Hematopoietic multipotent progenitor cell treated with erythropoietin and hydrocortisone succinate and interleukin-3 and kit ligand, for 6 days (in vitro differentiated cells): ENCODE measurements at regions not wholly inside any gene's neighbourhood (a gene's known extent, or its start where the extent isn't known, plus 50 kb on each side); places are given as distances from the start of the nearest gene placed in this dataset.
A peak's percentile ranks its signal among the peaks of the same experiment; 100 is the strongest.

ENCODE experiments used
- DNase-seq: peaks from one replicate; pipeline ENCODE4 v3.0.0-alpha.2; 2015

- DNase-seq = no peak
These were observed 397.3 kb upstream of the KLF4 start for GRCh38 chr9:107886826-107887225.

GRCh38 chr9:107883496-107884124, 394.0 kb upstream of the KLF4 start:
- no peak for DNase-seq

- no peak for DNase-seq
These were observed 392.2 kb upstream of the KLF4 start for GRCh38 chr9:107881626-107882300.

GRCh38 chr9:107878462-107878861, 388.9 kb upstream of the KLF4 start:
- no peak for DNase-seq

- no peak for DNase-seq
These were observed 386.0 kb upstream of the KLF4 start for GRCh38 chr9:107875571-107875980.

GRCh38 chr9:107874591-107875369, 385.2 kb upstream of the KLF4 start:
- DNase-seq = no peak

- no peak for DNase-seq
These were observed 384.6 kb upstream of the KLF4 start for GRCh38 chr9:107874137-107874536.

- no peak for DNase-seq
These were observed 383.1 kb upstream of the KLF4 start for GRCh38 chr9:107872457-107873192.

GRCh38 chr9:107870927-107871680, 381.5 kb upstream of the KLF4 start:
- DNase-seq = no peak

GRCh38 chr9:107870221-107870620, 380.7 kb upstream of the KLF4 start:
- no peak for DNase-seq

- no peak for DNase-seq
These were observed 379.5 kb upstream of the KLF4 start for GRCh38 chr9:107869111-107869510.

- peak; percentile 24 for DNase-seq
These were observed 378.6 kb upstream of the KLF4 start for GRCh38 chr9:107868186-107868585.

- no peak for DNase-seq
These were observed 378.2 kb upstream of the KLF4 start for GRCh38 chr9:107867738-107868137.

- DNase-seq = peak; percentile 41
These were observed 377.2 kb upstream of the KLF4 start for GRCh38 chr9:107866711-107867311.

- DNase-seq = no peak
These were observed 373.8 kb upstream of the KLF4 start for GRCh38 chr9:107863396-107863795.

GRCh38 chr9:107862881-107863280, 373.3 kb upstream of the KLF4 start:
- no peak for DNase-seq

- no peak for DNase-seq
These were observed 372.8 kb upstream of the KLF4 start for GRCh38 chr9:107862323-107862722.

- DNase-seq = no peak
These were observed 371.5 kb upstream of the KLF4 start for GRCh38 chr9:107861075-107861474.

GRCh38 chr9:107858260-107858659, 368.7 kb upstream of the KLF4 start:
- DNase-seq = no peak

- no peak for DNase-seq
These were observed 367.1 kb upstream of the KLF4 start for GRCh38 chr9:107856633-107857032.

- DNase-seq = no peak
These were observed 365.6 kb upstream of the KLF4 start for GRCh38 chr9:107855164-107855563.

GRCh38 chr9:107853461-107853860, 363.9 kb upstream of the KLF4 start:
- DNase-seq = no peak
